Left colon (tissue), 2 donors: ENCODE measurements at regions not wholly inside any gene's neighbourhood (a gene's known extent, or its start where the extent isn't known, plus 50 kb on each side); places are given as distances from the start of the nearest gene placed in this dataset.

ENCODE experiments used
- ATAC-seq: fragments of 200-7000 bp; cut with Tn5 transposase; one replicate; pipeline ENCODE4 v1.9.1; 2020; ENCODE audit warnings: mild to moderate bottlenecking, moderate library complexity
- DNase-seq, 2 donors: peaks; one replicate each; pipeline ENCODE4 v3.0.0-alpha.2; 2020
- intact Hi-C, 2 donors: fragments of 100-400 bp; cut with DNase I in 1 of 2; cut with micrococcal nuclease in 1 of 2; formaldehyde crosslinking; loops; one replicate each; pipeline versions ENCODE4 v1.11.2 to v1.14.0; 2022; cut with DNase I, micrococcal nuclease
- donor health status: DM: no; HTN: no; CAD: no.
- donor health status: DM: yes; HTN: yes; CAD: no.

GRCh38 chr7:81648716-81649115 is 121.1 kb downstream of the HGF start:
- DNase-seq: no peak
- ATAC-seq: no peak
- intact Hi-C loops: no loop called here

DNA sequence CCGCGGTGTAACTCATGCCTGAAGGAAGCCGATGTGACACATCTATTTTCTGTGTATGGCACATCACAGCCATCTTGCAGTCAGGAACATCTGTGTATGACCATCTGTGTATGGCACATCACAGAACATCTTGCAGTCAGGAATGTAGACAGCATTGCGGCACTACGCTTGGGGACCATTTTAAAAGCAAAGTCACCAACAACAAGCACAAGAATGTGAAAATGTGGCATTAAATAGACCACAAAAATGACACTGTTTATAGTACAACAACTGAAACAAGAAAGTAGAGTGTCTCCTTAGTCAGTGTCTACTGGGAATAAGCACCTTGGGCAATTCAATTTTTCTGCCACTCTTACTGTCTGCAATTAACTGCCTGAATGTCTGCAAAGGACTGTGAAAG is 124.4 kb downstream of the HGF start:
- intact Hi-C loops: no loop called here
- ATAC-seq (no peak), DNase-seq (no peak)

GRCh38 chr7:81641873-81642272 is 128.0 kb downstream of the HGF start:
- no peak for DNase-seq
- intact Hi-C loops: no loop called here
- no peak for ATAC-seq

GRCh38 chr7:81638198-81638597 is 131.6 kb downstream of the HGF start:
- intact Hi-C loops: no loop called here
- no peak for DNase-seq
- ATAC-seq: no peak

- ATAC-seq: no peak
- intact Hi-C loops: no loop called here
- DNase-seq: no peak
Observed at GRCh38 chr7:81637534-81637933, 132.3 kb downstream of the HGF start.

GRCh38 chr7:81632418-81632817 is 137.4 kb downstream of the HGF start:
- intact Hi-C loops: no loop called here
- no peak for DNase-seq
- no peak for ATAC-seq

GRCh38 chr7:81630600-81630999 is 139.2 kb downstream of the HGF start:
- ATAC-seq: no peak
- intact Hi-C loops: no loop called here
- DNase-seq: no peak

DNA sequence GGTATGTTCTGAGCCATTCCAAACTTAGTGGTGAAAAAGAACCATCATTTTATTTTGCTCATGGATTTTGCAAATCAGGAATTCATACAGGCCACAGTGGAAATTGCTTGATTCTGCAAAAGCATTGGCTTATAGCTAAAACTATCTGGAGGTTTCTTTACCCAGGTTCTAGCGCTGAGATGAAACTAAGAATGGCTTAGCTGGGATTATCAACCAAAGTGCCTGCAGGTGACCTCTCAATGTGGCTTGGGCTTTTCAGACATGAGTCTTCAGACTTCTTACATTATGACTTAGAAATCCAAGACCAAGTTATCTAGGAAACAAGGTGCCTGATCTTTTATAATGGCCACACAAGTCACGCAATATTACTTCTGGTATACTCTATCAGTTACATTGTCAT is 140.1 kb downstream of the HGF start:
- intact Hi-C loops: no loop called here
- ATAC-seq (no peak), DNase-seq (no peak)

DNA sequence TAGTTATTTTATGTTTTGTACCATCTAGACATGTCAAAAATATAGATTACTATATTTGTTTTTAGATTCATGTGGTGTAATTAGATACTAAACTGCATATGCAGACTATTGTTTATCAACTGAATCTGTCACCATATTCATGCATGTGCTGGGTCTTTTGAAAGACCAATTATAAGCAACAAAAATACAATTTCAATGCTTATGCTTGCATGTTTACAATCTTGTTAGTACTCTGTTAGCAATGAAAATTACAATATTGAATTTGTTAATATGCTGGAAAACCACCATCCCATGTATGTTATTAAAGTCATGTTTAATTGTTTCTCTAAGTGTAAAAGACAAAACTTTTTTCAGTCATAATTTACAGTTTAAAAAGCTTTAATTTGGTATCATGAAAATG is 140.9 kb downstream of the HGF start:
- ATAC-seq (no peak), DNase-seq (no peak)
- intact Hi-C loops: no loop called here

GRCh38 chr7:81627536-81628287 is 142.1 kb downstream of the HGF start:
- ATAC-seq (no peak), DNase-seq (no peak)
- intact Hi-C loops: no loop called here

- no peak for ATAC-seq
- intact Hi-C loops: no loop called here
- DNase-seq: no peak
Observed at GRCh38 chr7:81626008-81626407, 143.8 kb downstream of the HGF start.

DNA sequence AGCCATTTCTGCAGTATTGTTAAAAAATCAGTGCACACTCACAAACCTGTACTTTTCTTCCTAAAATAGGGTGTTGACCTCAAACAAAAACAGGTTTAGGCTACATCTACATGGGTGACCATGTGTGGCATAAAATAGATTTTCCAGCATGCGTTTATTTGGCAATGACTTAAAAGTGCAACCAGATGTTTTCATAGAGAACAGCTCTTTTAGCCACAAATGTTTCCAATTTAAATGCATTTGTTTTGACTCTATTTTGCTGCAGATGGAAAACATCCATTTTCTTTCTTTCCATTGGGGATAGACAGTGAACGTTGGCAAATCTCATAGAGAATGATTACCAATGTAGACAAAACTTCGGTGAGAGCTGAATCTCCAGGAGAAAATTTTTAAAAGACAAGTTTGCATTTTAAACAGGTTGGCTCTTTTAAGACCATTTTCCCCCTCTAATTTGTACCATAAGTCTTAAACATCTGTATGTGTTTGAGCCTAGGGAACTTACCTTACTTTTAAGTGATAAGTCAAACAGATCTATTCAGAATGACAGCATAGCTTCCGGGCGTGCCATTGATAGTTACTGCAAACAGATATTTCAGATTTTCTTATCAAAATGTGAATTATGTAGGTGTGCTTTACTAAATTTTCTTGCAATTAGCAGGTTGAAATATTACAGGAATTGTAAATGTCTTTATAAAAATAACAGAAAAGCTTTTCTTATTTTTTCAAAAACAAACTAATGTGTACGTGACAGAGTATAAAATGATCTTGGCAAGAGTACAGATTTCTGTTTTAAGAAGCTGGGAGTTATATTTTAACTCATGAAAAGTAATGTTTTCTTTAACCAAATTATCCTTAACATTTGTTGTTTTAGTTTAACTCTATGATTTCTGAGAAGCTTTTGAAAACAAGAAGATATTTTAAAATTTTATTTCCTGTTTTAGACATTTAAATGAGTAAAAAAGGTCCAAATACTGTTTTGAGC is 144.9 kb downstream of the HGF start:
- intact Hi-C loops: no loop called here
- ATAC-seq (no peak), DNase-seq (no peak)

DNA sequence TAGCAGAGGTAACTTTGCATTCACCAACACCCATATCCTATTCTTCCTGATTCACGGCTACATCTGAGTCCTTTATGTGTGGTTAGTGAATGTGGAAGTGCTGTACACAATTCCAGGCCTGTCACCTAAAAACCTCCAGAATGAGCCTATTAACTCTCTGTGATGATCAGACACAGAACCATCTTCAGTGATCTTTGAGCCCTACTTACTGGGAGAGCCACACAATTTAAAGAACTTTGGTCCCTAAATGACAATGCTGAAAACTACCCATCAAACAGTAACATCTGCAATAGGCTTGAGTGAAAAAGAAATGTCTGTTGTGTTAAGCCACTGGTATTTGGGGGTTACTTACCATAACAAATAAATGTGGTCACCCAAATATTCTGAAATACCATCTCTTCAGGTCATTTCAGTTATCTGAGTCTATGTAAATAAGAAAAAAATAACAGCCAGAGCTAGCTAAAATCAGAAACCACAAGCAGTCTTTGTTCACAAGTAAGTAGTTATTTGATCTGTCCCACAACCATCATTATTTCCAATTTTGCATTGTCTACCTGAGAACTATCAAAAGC is 145.7 kb downstream of the HGF start:
- intact Hi-C loops: no loop called here
- ATAC-seq: no peak
- no peak for DNase-seq

DNA sequence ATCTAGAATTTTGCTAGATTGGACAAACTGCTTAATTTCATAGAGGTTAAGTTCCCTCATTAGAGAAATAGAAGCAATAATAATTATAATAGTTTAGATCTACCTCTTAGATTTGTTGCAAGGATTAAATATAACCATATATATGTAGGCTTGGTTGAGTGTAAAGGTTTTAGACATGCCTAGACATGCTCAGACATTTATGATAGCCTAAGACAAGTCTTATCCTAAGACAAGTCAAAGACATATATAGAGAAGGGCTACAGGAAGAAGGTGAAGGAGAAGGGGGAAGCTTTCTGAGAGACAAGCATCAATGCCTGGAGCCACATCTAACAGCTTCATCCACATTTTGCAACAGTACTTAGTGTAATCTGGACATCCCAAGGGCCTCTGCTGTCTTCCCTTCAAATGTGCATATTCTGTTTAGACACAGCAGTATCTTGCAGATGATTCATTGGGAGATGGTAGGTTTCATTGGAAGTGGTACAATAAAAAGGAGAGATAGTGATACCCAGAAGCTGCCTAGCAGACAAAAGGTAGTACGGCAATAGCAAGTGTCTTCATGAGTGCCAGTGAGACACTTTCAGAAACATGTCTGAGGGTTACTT is 146.5 kb downstream of the HGF start:
- intact Hi-C loops: no loop called here
- ATAC-seq (no peak), DNase-seq (no peak)

GRCh38 chr7:81621893-81622292 is 148.0 kb downstream of the HGF start:
- ATAC-seq (no peak), DNase-seq (no peak)
- intact Hi-C loops: no loop called here

GRCh38 chr7:81618396-81619014 is 151.3 kb downstream of the HGF start:
- DNase-seq: no peak
- ATAC-seq: no peak
- intact Hi-C loops: no loop called here

GRCh38 chr7:81616951-81617350 is 152.9 kb downstream of the HGF start:
- DNase-seq (no peak), ATAC-seq (no peak)
- intact Hi-C loops: no loop called here

DNA sequence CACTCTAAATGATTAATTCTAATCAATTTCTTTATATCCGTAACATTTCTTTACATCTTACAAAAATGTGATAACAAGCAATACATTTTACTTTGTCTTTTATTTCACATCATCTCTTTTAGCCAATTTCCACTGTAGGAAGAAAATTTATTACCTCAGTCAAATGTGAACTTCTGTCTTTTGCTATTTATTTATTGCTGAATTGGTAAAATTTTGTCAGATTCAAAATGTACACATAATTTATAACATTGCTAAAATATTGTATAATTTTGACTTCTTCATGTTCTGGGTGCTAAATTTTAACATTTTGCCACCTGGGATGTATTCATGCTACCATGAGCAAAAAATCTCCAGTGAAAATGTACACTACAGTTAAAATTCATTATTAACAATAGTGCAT is 158.0 kb downstream of the HGF start:
- DNase-seq (no peak), ATAC-seq (no peak)
- intact Hi-C loops: no loop called here

GRCh38 chr7:81611040-81611439 is 158.8 kb downstream of the HGF start:
- no peak for DNase-seq
- intact Hi-C loops: no loop called here
- ATAC-seq: no peak
